Cardiac septum (tissue), 1 donor: ENCODE measurements at regions not wholly inside any gene's neighbourhood (a gene's known extent, or its start where the extent isn't known, plus 50 kb on each side); places are given as distances from the start of the nearest gene placed in this dataset.

Source experiments
- DNase-seq: peaks from one replicate; pipeline ENCODE4 v3.0.0-alpha.2; 2020; ENCODE audit warnings: low spot score
- intact Hi-C: fragments of 100-400 bp; cut with DNase I; formaldehyde crosslinking; loops from one replicate; pipeline ENCODE4 v1.14.0; 2022
- donor health status: DM: no; HTN: no; CAD: no.

- DNase-seq = no peak
- intact Hi-C loops = no loop called here
These were observed 127.2 kb upstream of the UBL3 start for GRCh38 chr13:29977476-29978120.

- intact Hi-C loops = no loop called here
- DNase-seq = no peak
These were observed 126.1 kb upstream of the UBL3 start for GRCh38 chr13:29976535-29976934.

GRCh38 chr13:29975283-29975682 lies 124.9 kb upstream of the UBL3 start:
- intact Hi-C loops = no loop called here

GRCh38 chr13:29969286-29969685 lies 118.9 kb upstream of the UBL3 start:
- DNase-seq = no peak
- intact Hi-C loops = no loop called here

More at GRCh38 chr13:29975283-29975682, 124.9 kb upstream of the UBL3 start:
- no peak for DNase-seq

- DNase-seq = no peak
- intact Hi-C loops = no loop called here
These were observed 113.9 kb upstream of the UBL3 start for GRCh38 chr13:29964181-29964845.

- DNase-seq = no peak
- intact Hi-C loops = no loop called here
These were observed 112.7 kb upstream of the UBL3 start for GRCh38 chr13:29963089-29963488.

- intact Hi-C loops = no loop called here
- DNase-seq = no peak
These were observed 110.7 kb upstream of the UBL3 start for GRCh38 chr13:29961036-29961670.

GRCh38 chr13:29959603-29960002 lies 109.2 kb upstream of the UBL3 start:
- DNase-seq = no peak
- intact Hi-C loops = no loop called here

- no peak for DNase-seq
- intact Hi-C loops = no loop called here
These were observed 108.7 kb upstream of the UBL3 start for GRCh38 chr13:29959086-29959485.

GRCh38 chr13:29958476-29958875 lies 108.1 kb upstream of the UBL3 start:
- DNase-seq = no peak
- intact Hi-C loops = no loop called here

- no peak for DNase-seq
- intact Hi-C loops = no loop called here
These were observed 106.9 kb upstream of the UBL3 start for GRCh38 chr13:29957320-29957719.

- DNase-seq = no peak
- intact Hi-C loops = no loop called here
These were observed 106.4 kb upstream of the UBL3 start for GRCh38 chr13:29956853-29957252.

GRCh38 chr13:29955137-29955650 lies 104.8 kb upstream of the UBL3 start:
- intact Hi-C loops = no loop called here
- no peak for DNase-seq

GRCh38 chr13:29954082-29955028 lies 103.9 kb upstream of the UBL3 start:
- no peak for DNase-seq
- intact Hi-C loops = no loop called here

- DNase-seq = no peak
- intact Hi-C loops = no loop called here
These were observed 103.1 kb upstream of the UBL3 start for GRCh38 chr13:29953542-29953941.

GRCh38 chr13:29952245-29952644 lies 101.8 kb upstream of the UBL3 start:
- intact Hi-C loops = no loop called here
- no peak for DNase-seq

GRCh38 chr13:29948791-29949190 lies 98.4 kb upstream of the UBL3 start:
- intact Hi-C loops = no loop called here
- no peak for DNase-seq

GRCh38 chr13:29948244-29948643 lies 97.8 kb upstream of the UBL3 start:
- intact Hi-C loops = no loop called here
- no peak for DNase-seq

- DNase-seq = no peak
- intact Hi-C loops = no loop called here
These were observed 97.4 kb upstream of the UBL3 start for GRCh38 chr13:29947839-29948238.

- intact Hi-C loops = no loop called here
- DNase-seq = no peak
These were observed 95.7 kb upstream of the UBL3 start for GRCh38 chr13:29946093-29946492.
